Adipose tissue (tissue), 3 donors: ENCODE measurements at regions not wholly inside any gene's neighbourhood (a gene's known extent, or its start where the extent isn't known, plus 50 kb on each side); places are given as distances from the start of the nearest gene placed in this dataset.

Source experiments
- H3K27ac ChIP-seq: one replicate; pipeline ENCODE4 v1.5.1; 2013; ENCODE audit warnings: low read depth, low read length
- WGBS, 3 donors: extraction: QIAGEN DNeasy Blood & Tissue Kit; methylation state at CpG; one replicate each; pipeline ENCODE4 v1.1.7; 2013; 5-methylcytosine and 5-hydroxymethylcytosine counted together
- donor health status: healthy with polysubstance abuse.
- donor health status: Bipolar disorder and iron deficiency.
- donor health status: healthy.

- 40 to 88% (median 87%) methylated on average over 1 of the region's 1 CpG for WGBS, 3 donors
Measured at GRCh38 chr13:40251343-40252032, 415.0 kb downstream of the FOXO1 start.

GRCh38 chr13:40252241-40252640 lies 414.2 kb downstream of the FOXO1 start:
- WGBS, 3 donors = 88 to 92% (median 89%) methylated on average over 3 of the region's 3 CpGs
- no peak overlapping the region for H3K27ac ChIP-seq

More at GRCh38 chr13:40251343-40252032, 415.0 kb downstream of the FOXO1 start:
- no peak overlapping the region for H3K27ac ChIP-seq

- no peak overlapping the region for H3K27ac ChIP-seq
- WGBS, 3 donors = 47 to 78% (median 56%) methylated on average over 3 of the region's 3 CpGs
Measured at GRCh38 chr13:40252676-40253075, 413.8 kb downstream of the FOXO1 start.

GRCh38 chr13:40254394-40254793 lies 412.0 kb downstream of the FOXO1 start:
- WGBS, 3 donors = 85 to 94% (median 92%) methylated on average over 2 of the region's 2 CpGs
- no peak overlapping the region for H3K27ac ChIP-seq

GRCh38 chr13:40255551-40255950 lies 410.9 kb downstream of the FOXO1 start:
- H3K27ac ChIP-seq = no peak overlapping the region
- WGBS, 3 donors = 67 to 74% (median 72%) methylated on average over 5 of the region's 5 CpGs

- H3K27ac ChIP-seq = no peak overlapping the region
- 65 to 69% (median 68%) methylated on average over 1 of the region's 1 CpG for WGBS, 3 donors
Measured at GRCh38 chr13:40259899-40260298, 406.5 kb downstream of the FOXO1 start.

- H3K27ac ChIP-seq = no peak overlapping the region
- WGBS, 3 donors = 81 to 91% (median 88%) methylated on average over 4 of the region's 4 CpGs
Measured at GRCh38 chr13:40261336-40261735, 405.1 kb downstream of the FOXO1 start.

GRCh38 chr13:40261947-40262346 lies 404.5 kb downstream of the FOXO1 start:
- 95 to 98% (median 97%) methylated on average over 2 of the region's 2 CpGs for WGBS, 3 donors
- H3K27ac ChIP-seq = no peak overlapping the region

- no peak overlapping the region for H3K27ac ChIP-seq
- 68 to 88% (median 82%) methylated on average over 2 of the region's 2 CpGs for WGBS, 3 donors
Measured at GRCh38 chr13:40269086-40269485, 397.4 kb downstream of the FOXO1 start.

- no peak overlapping the region for H3K27ac ChIP-seq
Measured at GRCh38 chr13:40270726-40271125, 395.7 kb downstream of the FOXO1 start.

GRCh38 chr13:40271271-40271885 lies 395.1 kb downstream of the FOXO1 start:
- no peak overlapping the region for H3K27ac ChIP-seq
- whole genome bisulfite sequencing, 3 donors = 30 to 58% (median 32%) methylated on average over 7 of the region's 7 CpGs

More at GRCh38 chr13:40270726-40271125, 395.7 kb downstream of the FOXO1 start:
- 54 to 98% (median 94%) methylated on average over 1 of the region's 1 CpG for WGBS, 3 donors

GRCh38 chr13:40271931-40272775 lies 394.3 kb downstream of the FOXO1 start:
- H3K27ac ChIP-seq = no peak overlapping the region
- WGBS, 3 donors = 18 to 48% (median 35%) methylated on average over 5 of the region's 5 CpGs

- 91 to 98% (median 95%) methylated on average over 4 of the region's 4 CpGs for WGBS, 3 donors
- H3K27ac ChIP-seq = no peak overlapping the region
Measured at GRCh38 chr13:40272776-40273139, 393.7 kb downstream of the FOXO1 start.

- no peak overlapping the region for H3K27ac ChIP-seq
- 88 to 92% (median 88%) methylated on average over 11 of the region's 11 CpGs for WGBS, 3 donors
Measured at GRCh38 chr13:40273253-40274025, 393.0 kb downstream of the FOXO1 start.

GRCh38 chr13:40274103-40274502 lies 392.3 kb downstream of the FOXO1 start:
- WGBS, 3 donors = 95 to 96% (median 96%) methylated on average over 3 of the region's 3 CpGs
- no peak overlapping the region for H3K27ac ChIP-seq

- 95 to 98% (median 96%) methylated on average over 4 of the region's 4 CpGs for WGBS, 3 donors
- H3K27ac ChIP-seq = no peak overlapping the region
Measured at GRCh38 chr13:40275155-40275554, 391.3 kb downstream of the FOXO1 start.

GRCh38 chr13:40275636-40276035 lies 390.8 kb downstream of the FOXO1 start:
- 82 to 90% (median 86%) methylated on average over 3 of the region's 3 CpGs for WGBS, 3 donors

GRCh38 chr13:40283666-40284065 lies 382.8 kb downstream of the FOXO1 start:
- H3K27ac ChIP-seq = no peak overlapping the region
- 72 to 92% (median 89%) methylated on average over 3 of the region's 3 CpGs for WGBS, 3 donors

More at GRCh38 chr13:40275636-40276035, 390.8 kb downstream of the FOXO1 start:
- no peak overlapping the region for H3K27ac ChIP-seq

GRCh38 chr13:40285634-40286033 lies 380.8 kb downstream of the FOXO1 start:
- no peak overlapping the region for H3K27ac ChIP-seq
